ENCODE measurements at regions not wholly inside any gene's neighbourhood (a gene's known extent, or its start where the extent isn't known, plus 50 kb on each side); places are given as distances from the start of the nearest gene placed in this dataset.

DNA sequence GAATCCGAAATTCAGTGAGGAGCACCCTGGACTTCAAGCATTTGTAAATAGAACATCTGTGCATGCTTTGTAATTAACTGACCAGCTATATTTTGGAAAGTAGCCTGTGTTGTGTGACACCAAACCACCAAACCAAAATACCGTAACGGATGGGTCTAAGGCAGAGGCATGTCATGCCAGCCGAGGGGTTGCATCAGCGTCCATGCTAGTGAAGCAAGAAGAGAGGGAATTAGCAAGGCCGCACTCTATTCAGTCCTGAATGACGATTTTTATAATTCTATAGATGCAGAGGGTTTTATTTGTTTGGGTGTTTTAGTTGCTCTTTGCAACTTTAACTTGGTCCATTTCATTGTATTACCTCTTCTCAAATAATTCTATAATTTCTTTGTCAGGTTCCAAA, 116.8 kb upstream of the SMYD2 start:
- Histone ChIP-seq H3K4me3 (no peak overlapping the region), H3K4me1 (no peaks in the 10 kb centered on the region), H3K27me3 (no peaks in the 10 kb centered on the region), H3K27ac (no peak overlapping the region), H3K9me3 (no peaks in the 10 kb centered on the region), H3K36me3 (ENCODE audit: low read depth, missing control alignments) (no peaks in the 10 kb centered on the region)
- DNase-seq, result no peak
- WGBS, 2 donors, result 80 to 82% methylated on average over 7 of the region's 7 CpGs
- no peak for TF ChIP-seq POLR2A (IDR thresholded peaks at IDR 0.05)
- TF ChIP-seq, protein P1, sequence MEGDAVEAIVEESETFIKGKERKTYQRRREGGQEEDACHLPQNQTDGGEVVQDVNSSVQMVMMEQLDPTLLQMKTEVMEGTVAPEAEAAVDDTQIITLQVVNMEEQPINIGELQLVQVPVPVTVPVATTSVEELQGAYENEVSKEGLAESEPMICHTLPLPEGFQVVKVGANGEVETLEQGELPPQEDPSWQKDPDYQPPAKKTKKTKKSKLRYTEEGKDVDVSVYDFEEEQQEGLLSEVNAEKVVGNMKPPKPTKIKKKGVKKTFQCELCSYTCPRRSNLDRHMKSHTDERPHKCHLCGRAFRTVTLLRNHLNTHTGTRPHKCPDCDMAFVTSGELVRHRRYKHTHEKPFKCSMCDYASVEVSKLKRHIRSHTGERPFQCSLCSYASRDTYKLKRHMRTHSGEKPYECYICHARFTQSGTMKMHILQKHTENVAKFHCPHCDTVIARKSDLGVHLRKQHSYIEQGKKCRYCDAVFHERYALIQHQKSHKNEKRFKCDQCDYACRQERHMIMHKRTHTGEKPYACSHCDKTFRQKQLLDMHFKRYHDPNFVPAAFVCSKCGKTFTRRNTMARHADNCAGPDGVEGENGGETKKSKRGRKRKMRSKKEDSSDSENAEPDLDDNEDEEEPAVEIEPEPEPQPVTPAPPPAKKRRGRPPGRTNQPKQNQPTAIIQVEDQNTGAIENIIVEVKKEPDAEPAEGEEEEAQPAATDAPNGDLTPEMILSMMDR (IDR thresholded peaks at IDR 0.05), result no peak
- intact Hi-C loops (cut with DNase I; ENCODE audit: low total_unique reads), result no loop called here

DNA sequence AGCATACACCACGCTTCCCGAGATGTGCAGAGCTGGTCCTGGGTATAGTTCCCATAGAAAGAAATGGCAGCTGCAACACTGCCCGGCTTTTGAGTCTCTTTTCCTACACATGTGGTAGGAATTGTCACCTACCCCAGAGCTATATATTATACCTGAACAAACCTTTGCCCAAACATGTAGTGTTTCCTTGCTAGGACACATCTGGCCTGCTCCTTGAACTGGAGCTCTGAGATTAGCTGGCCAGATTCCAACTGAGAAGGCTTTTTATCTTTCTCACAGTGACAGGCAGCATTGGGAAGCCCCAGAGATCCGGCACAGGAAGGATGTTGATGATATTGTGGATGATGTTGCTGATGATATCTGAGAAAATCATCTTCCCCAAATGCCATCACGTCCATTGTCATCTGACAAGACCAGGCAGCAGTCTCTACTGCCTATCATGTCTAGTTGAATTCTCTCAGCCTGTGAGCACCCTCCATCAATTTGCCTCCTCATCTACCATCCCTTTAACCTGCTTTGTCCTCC, 115.0 kb upstream of the SMYD2 start:
- intact Hi-C loops (cut with DNase I; ENCODE audit: low total_unique reads), result no loop called here
- H3K4me1 ChIP-seq, result no peaks in the 10 kb centered on the region
- no peaks in the 10 kb centered on the region for H3K27me3 ChIP-seq
- H3K9me3 ChIP-seq, result no peaks in the 10 kb centered on the region
- H3K27ac ChIP-seq, result no peak overlapping the region
- no peak for DNase-seq
- no peaks in the 10 kb centered on the region for H3K36me3 ChIP-seq (ENCODE audit: low read depth, missing control alignments)
- no peak overlapping the region for H3K4me3 ChIP-seq
- 69 to 70% methylated on average over 5 of the region's 5 CpGs for WGBS, 2 donors
- TF ChIP-seq POLR2A (IDR thresholded peaks at IDR 0.05), result no peak
- TF ChIP-seq, protein P1 (IDR thresholded peaks at IDR 0.05), result no peak

DNA sequence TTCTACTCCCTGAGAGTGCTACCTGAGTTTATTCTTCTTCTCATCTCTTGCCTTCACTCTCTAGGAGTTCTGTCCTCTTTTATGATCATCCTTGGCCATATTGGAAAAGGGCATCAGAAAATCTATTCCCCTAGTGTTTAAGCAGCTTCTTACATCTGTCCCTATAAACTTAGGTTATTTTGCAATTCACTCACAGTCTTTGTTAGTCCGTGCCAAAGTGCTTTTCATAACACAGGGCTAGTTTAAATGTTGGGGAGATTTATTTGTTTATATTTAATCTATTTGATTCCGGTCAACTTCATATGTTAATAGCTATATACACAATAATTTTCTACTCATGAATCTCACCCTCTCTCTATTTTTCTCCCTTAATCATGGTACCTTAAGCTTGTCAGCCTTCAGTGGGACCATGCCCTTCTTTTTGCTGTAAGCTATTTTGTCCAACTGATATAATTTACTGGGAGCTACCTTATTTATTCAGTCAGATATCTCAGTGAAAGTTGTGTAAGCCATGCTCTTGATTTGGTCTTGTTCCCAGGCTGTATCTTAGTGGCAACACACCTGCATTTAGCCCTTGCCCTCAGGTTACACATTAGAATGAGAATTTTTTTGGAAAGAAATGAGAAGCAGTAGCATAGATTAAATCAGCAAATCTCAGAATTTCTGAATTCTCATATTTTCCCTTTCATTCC, 106.3 kb upstream of the SMYD2 start:
- no peaks in the 10 kb centered on the region for H3K27me3 ChIP-seq
- no peak for DNase-seq
- H3K36me3 ChIP-seq (ENCODE audit: low read depth, missing control alignments), result no peaks in the 10 kb centered on the region
- 36 to 46% methylated on average over 2 of the region's 2 CpGs for WGBS, 2 donors
- no peak overlapping the region for H3K27ac ChIP-seq
- H3K9me3 ChIP-seq, result no peaks in the 10 kb centered on the region
- no peaks in the 10 kb centered on the region for H3K4me1 ChIP-seq
- no peak overlapping the region for H3K4me3 ChIP-seq
- intact Hi-C loops (cut with DNase I; ENCODE audit: low total_unique reads), result no loop called here
- TF ChIP-seq, protein P1 (IDR thresholded peaks at IDR 0.05), result no peak
- no peak for TF ChIP-seq POLR2A (IDR thresholded peaks at IDR 0.05)

DNA sequence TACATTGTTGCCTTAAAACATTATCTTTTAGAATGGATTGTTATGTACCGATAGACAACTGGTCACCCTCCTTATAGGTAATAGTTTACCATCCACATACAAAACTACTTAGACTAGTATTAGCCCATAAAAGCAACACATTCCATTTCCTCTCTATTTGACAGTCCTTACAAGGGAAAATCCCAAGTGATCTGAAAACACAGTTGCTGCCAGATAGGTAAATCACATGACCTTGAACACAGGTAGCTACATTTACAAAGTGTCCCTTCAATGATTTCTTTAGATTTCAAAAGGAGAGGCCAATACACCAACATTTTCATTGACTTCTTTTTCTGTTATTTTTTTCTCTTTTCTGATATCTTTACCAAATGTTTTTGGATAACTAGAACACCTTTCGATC, 102.9 kb upstream of the SMYD2 start:
- TF ChIP-seq POLR2A (IDR thresholded peaks at IDR 0.05), result no peak
- TF ChIP-seq, protein P1 (IDR thresholded peaks at IDR 0.05), result no peak

DNA sequence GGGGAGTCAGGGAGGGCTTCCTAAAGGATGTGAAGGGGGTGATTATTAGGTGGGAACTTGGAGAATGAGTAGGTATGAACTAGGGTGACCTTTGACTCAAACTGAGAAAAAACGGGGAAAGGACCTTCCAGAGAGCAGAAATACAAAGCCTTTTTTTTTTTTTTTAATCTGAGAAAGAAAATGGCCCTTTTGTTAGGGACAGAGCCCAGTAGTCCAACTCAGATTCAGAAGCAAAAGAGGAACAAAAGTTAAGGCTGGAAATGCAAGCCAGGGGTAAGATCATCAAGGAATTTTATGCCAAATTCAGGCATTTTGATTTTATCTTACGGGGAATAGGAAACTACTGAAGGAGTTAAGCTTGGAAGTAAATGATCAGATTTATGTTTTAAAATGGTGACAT, 96.0 kb upstream of the SMYD2 start:
- no peak overlapping the region for H3K4me3 ChIP-seq
- DNase-seq, result no peak
- TF ChIP-seq POLR2A (IDR thresholded peaks at IDR 0.05), result no peak
- TF ChIP-seq, protein P1 (IDR thresholded peaks at IDR 0.05), result no peak
- WGBS, 2 donors, result 49 to 67% methylated on average over 2 of the region's 2 CpGs
- no peaks in the 10 kb centered on the region for H3K27me3 ChIP-seq
- no peaks in the 10 kb centered on the region for H3K36me3 ChIP-seq (ENCODE audit: low read depth, missing control alignments)
- peaks cover 4% of the 10 kb centered on the region for H3K4me1 ChIP-seq
- intact Hi-C loops (cut with DNase I; ENCODE audit: low total_unique reads), result no loop called here
- no peaks in the 10 kb centered on the region for H3K9me3 ChIP-seq
- no peak overlapping the region for H3K27ac ChIP-seq

More for the DNA sequence above, 102.9 kb upstream of the SMYD2 start:
- Histone ChIP-seq H3K4me1 (no peaks in the 10 kb centered on the region), H3K27me3 (no peaks in the 10 kb centered on the region), H3K4me3 (no peak overlapping the region), H3K27ac (no peak overlapping the region), H3K9me3 (no peaks in the 10 kb centered on the region), H3K36me3 (ENCODE audit: low read depth, missing control alignments) (no peaks in the 10 kb centered on the region)
- WGBS, 2 donors, result 72 to 80% methylated on average over 2 of the region's 2 CpGs
- intact Hi-C loops (cut with DNase I; ENCODE audit: low total_unique reads), result no loop called here
- no peak for DNase-seq
